ENCODE measurements at regions not wholly inside any gene's neighbourhood (a gene's known extent, or its start where the extent isn't known, plus 50 kb on each side); places are given as distances from the start of the nearest gene placed in this dataset.

GRCh38 chr12:126243814-126244440, 1178.7 kb downstream of the AACS start:
- Histone ChIP-seq H3K9ac (ENCODE audit: low read depth in 1 of 2, low read length in 2 of 2) (no peak overlapping the region), H3K9me3 (ENCODE audit: control insufficient read depth in 2 of 2, low read length in 2 of 2) (peaks cover 0 to 3% of the 10 kb centered on the region in 2 donors), H3K27me3 (ENCODE audit: control insufficient read depth in 2 of 2, insufficient read depth in 2 of 2, low read length in 2 of 2) (no peaks in the 10 kb centered on the region), H3K4me3 (ENCODE audit: low read length in 2 of 2) (no peak overlapping the region), H3K27ac (ENCODE audit: low read depth in 2 of 2, low read length in 2 of 2) (no peak overlapping the region), H3K36me3 (ENCODE audit: control insufficient read depth in 2 of 2, insufficient read depth in 2 of 2, low read length in 2 of 2) (no peaks in the 10 kb centered on the region), H3K4me1 (ENCODE audit: control insufficient read depth in 2 of 2, insufficient read depth in 2 of 2, low read length in 2 of 2) (no peaks in the 10 kb centered on the region)

GRCh38 chr12:126247936-126248335, 1182.7 kb downstream of the AACS start:
- H3K36me3 ChIP-seq (ENCODE audit: control insufficient read depth in 2 of 2, insufficient read depth in 2 of 2, low read length in 2 of 2), result no peaks in the 10 kb centered on the region
- H3K27ac ChIP-seq (ENCODE audit: low read depth in 2 of 2, low read length in 2 of 2), result no peak overlapping the region
- H3K27me3 ChIP-seq (ENCODE audit: control insufficient read depth in 2 of 2, insufficient read depth in 2 of 2, low read length in 2 of 2), result no peaks in the 10 kb centered on the region
- H3K9me3 ChIP-seq (ENCODE audit: control insufficient read depth in 2 of 2, low read length in 2 of 2), result peaks cover 2 to 7% of the 10 kb centered on the region in 2 donors
- no peaks in the 10 kb centered on the region for H3K4me1 ChIP-seq (ENCODE audit: control insufficient read depth in 2 of 2, insufficient read depth in 2 of 2, low read length in 2 of 2)
- no peak overlapping the region for H3K4me3 ChIP-seq (ENCODE audit: low read length in 2 of 2)
- no peak overlapping the region for H3K9ac ChIP-seq (ENCODE audit: low read depth in 1 of 2, low read length in 2 of 2)

GRCh38 chr12:126248871-126249403, 1183.7 kb downstream of the AACS start:
- Histone ChIP-seq H3K36me3 (ENCODE audit: control insufficient read depth in 2 of 2, insufficient read depth in 2 of 2, low read length in 2 of 2) (no peaks in the 10 kb centered on the region), H3K4me3 (ENCODE audit: low read length in 2 of 2) (no peak overlapping the region), H3K27me3 (ENCODE audit: control insufficient read depth in 2 of 2, insufficient read depth in 2 of 2, low read length in 2 of 2) (no peaks in the 10 kb centered on the region), H3K4me1 (ENCODE audit: control insufficient read depth in 2 of 2, insufficient read depth in 2 of 2, low read length in 2 of 2) (no peaks in the 10 kb centered on the region), H3K9me3 (ENCODE audit: control insufficient read depth in 2 of 2, low read length in 2 of 2) (peaks cover 4 to 7% of the 10 kb centered on the region in 2 donors), H3K27ac (ENCODE audit: low read depth in 2 of 2, low read length in 2 of 2) (no peak overlapping the region), H3K9ac (ENCODE audit: low read depth in 1 of 2, low read length in 2 of 2) (no peak overlapping the region)

GRCh38 chr12:126258190-126258589, 1193.0 kb downstream of the AACS start:
- Histone ChIP-seq H3K27ac (ENCODE audit: low read depth in 2 of 2, low read length in 2 of 2) (no peak overlapping the region), H3K27me3 (ENCODE audit: control insufficient read depth in 2 of 2, insufficient read depth in 2 of 2, low read length in 2 of 2) (no peaks in the 10 kb centered on the region), H3K36me3 (ENCODE audit: control insufficient read depth in 2 of 2, insufficient read depth in 2 of 2, low read length in 2 of 2) (no peaks in the 10 kb centered on the region), H3K4me1 (ENCODE audit: control insufficient read depth in 2 of 2, insufficient read depth in 2 of 2, low read length in 2 of 2) (no peaks in the 10 kb centered on the region), H3K9me3 (ENCODE audit: control insufficient read depth in 2 of 2, low read length in 2 of 2) (peaks cover 0 to 4% of the 10 kb centered on the region in 2 donors), H3K4me3 (ENCODE audit: low read length in 2 of 2) (no peak overlapping the region), H3K9ac (ENCODE audit: low read depth in 1 of 2, low read length in 2 of 2) (no peak overlapping the region)

- Histone ChIP-seq H3K27me3 (ENCODE audit: control insufficient read depth in 2 of 2, insufficient read depth in 2 of 2, low read length in 2 of 2) (no peaks in the 10 kb centered on the region), H3K9ac (ENCODE audit: low read depth in 1 of 2, low read length in 2 of 2) (no peak overlapping the region), H3K36me3 (ENCODE audit: control insufficient read depth in 2 of 2, insufficient read depth in 2 of 2, low read length in 2 of 2) (no peaks in the 10 kb centered on the region), H3K4me1 (ENCODE audit: control insufficient read depth in 2 of 2, insufficient read depth in 2 of 2, low read length in 2 of 2) (no peaks in the 10 kb centered on the region), H3K4me3 (ENCODE audit: low read length in 2 of 2) (no peak overlapping the region), H3K9me3 (ENCODE audit: control insufficient read depth in 2 of 2, low read length in 2 of 2) (peaks cover 0 to 4% of the 10 kb centered on the region in 2 donors), H3K27ac (ENCODE audit: low read depth in 2 of 2, low read length in 2 of 2) (no peak overlapping the region)
Measured at GRCh38 chr12:126262829-126263228, 1197.6 kb downstream of the AACS start.

GRCh38 chr12:126268222-126268621, 1203.0 kb downstream of the AACS start:
- Histone ChIP-seq H3K9me3 (ENCODE audit: control insufficient read depth in 2 of 2, low read length in 2 of 2) (no peaks in the 10 kb centered on the region), H3K9ac (ENCODE audit: low read depth in 1 of 2, low read length in 2 of 2) (no peak overlapping the region), H3K36me3 (ENCODE audit: control insufficient read depth in 2 of 2, insufficient read depth in 2 of 2, low read length in 2 of 2) (no peaks in the 10 kb centered on the region), H3K4me1 (ENCODE audit: control insufficient read depth in 2 of 2, insufficient read depth in 2 of 2, low read length in 2 of 2) (no peaks in the 10 kb centered on the region), H3K27me3 (ENCODE audit: control insufficient read depth in 2 of 2, insufficient read depth in 2 of 2, low read length in 2 of 2) (no peaks in the 10 kb centered on the region), H3K27ac (ENCODE audit: low read depth in 2 of 2, low read length in 2 of 2) (no peak overlapping the region), H3K4me3 (ENCODE audit: low read length in 2 of 2) (no peak overlapping the region)

GRCh38 chr12:126271159-126271558, 1205.9 kb downstream of the AACS start:
- Histone ChIP-seq H3K9me3 (ENCODE audit: control insufficient read depth in 2 of 2, low read length in 2 of 2) (no peaks in the 10 kb centered on the region), H3K4me1 (ENCODE audit: control insufficient read depth in 2 of 2, insufficient read depth in 2 of 2, low read length in 2 of 2) (no peaks in the 10 kb centered on the region), H3K27me3 (ENCODE audit: control insufficient read depth in 2 of 2, insufficient read depth in 2 of 2, low read length in 2 of 2) (no peaks in the 10 kb centered on the region), H3K36me3 (ENCODE audit: control insufficient read depth in 2 of 2, insufficient read depth in 2 of 2, low read length in 2 of 2) (no peaks in the 10 kb centered on the region), H3K27ac (ENCODE audit: low read depth in 2 of 2, low read length in 2 of 2) (no peak overlapping the region), H3K9ac (ENCODE audit: low read depth in 1 of 2, low read length in 2 of 2) (no peak overlapping the region), H3K4me3 (ENCODE audit: low read length in 2 of 2) (no peak overlapping the region)

- H3K9me3 ChIP-seq (ENCODE audit: control insufficient read depth in 2 of 2, low read length in 2 of 2), result peaks cover 0 to 6% of the 10 kb centered on the region in 2 donors
- no peak overlapping the region for H3K4me3 ChIP-seq (ENCODE audit: low read length in 2 of 2)
- no peaks in the 10 kb centered on the region for H3K4me1 ChIP-seq (ENCODE audit: control insufficient read depth in 2 of 2, insufficient read depth in 2 of 2, low read length in 2 of 2)
- H3K36me3 ChIP-seq (ENCODE audit: control insufficient read depth in 2 of 2, insufficient read depth in 2 of 2, low read length in 2 of 2), result no peaks in the 10 kb centered on the region
- no peak overlapping the region for H3K9ac ChIP-seq (ENCODE audit: low read depth in 1 of 2, low read length in 2 of 2)
- H3K27me3 ChIP-seq (ENCODE audit: control insufficient read depth in 2 of 2, insufficient read depth in 2 of 2, low read length in 2 of 2), result no peaks in the 10 kb centered on the region
- H3K27ac ChIP-seq (ENCODE audit: low read depth in 2 of 2, low read length in 2 of 2), result no peak overlapping the region
Measured at GRCh38 chr12:126282691-126283090, 1217.5 kb downstream of the AACS start.

- no peak overlapping the region for H3K4me3 ChIP-seq (ENCODE audit: low read length in 2 of 2)
- peaks cover 0 to 6% of the 10 kb centered on the region in 2 donors for H3K9me3 ChIP-seq (ENCODE audit: control insufficient read depth in 2 of 2, low read length in 2 of 2)
- H3K36me3 ChIP-seq (ENCODE audit: control insufficient read depth in 2 of 2, insufficient read depth in 2 of 2, low read length in 2 of 2), result no peaks in the 10 kb centered on the region
- no peak overlapping the region for H3K27ac ChIP-seq (ENCODE audit: low read depth in 2 of 2, low read length in 2 of 2)
- no peaks in the 10 kb centered on the region for H3K4me1 ChIP-seq (ENCODE audit: control insufficient read depth in 2 of 2, insufficient read depth in 2 of 2, low read length in 2 of 2)
- no peak overlapping the region for H3K9ac ChIP-seq (ENCODE audit: low read depth in 1 of 2, low read length in 2 of 2)
- H3K27me3 ChIP-seq (ENCODE audit: control insufficient read depth in 2 of 2, insufficient read depth in 2 of 2, low read length in 2 of 2), result no peaks in the 10 kb centered on the region
Measured at GRCh38 chr12:126286203-126286602, 1221.0 kb downstream of the AACS start.

GRCh38 chr12:126290456-126290855, 1225.2 kb downstream of the AACS start:
- H3K9me3 ChIP-seq (ENCODE audit: control insufficient read depth in 2 of 2, low read length in 2 of 2), result peaks cover 6% of the 10 kb centered on the region in 2 donors
- no peaks in the 10 kb centered on the region for H3K4me1 ChIP-seq (ENCODE audit: control insufficient read depth in 2 of 2, insufficient read depth in 2 of 2, low read length in 2 of 2)
- no peaks in the 10 kb centered on the region for H3K27me3 ChIP-seq (ENCODE audit: control insufficient read depth in 2 of 2, insufficient read depth in 2 of 2, low read length in 2 of 2)
- H3K36me3 ChIP-seq (ENCODE audit: control insufficient read depth in 2 of 2, insufficient read depth in 2 of 2, low read length in 2 of 2), result no peaks in the 10 kb centered on the region
- H3K27ac ChIP-seq (ENCODE audit: low read depth in 2 of 2, low read length in 2 of 2), result no peak overlapping the region
- H3K9ac ChIP-seq (ENCODE audit: low read depth in 1 of 2, low read length in 2 of 2), result no peak overlapping the region
- no peak overlapping the region for H3K4me3 ChIP-seq (ENCODE audit: low read length in 2 of 2)
